ENCODE measurements at regions not wholly inside any gene's neighbourhood (a gene's known extent, or its start where the extent isn't known, plus 50 kb on each side); places are given as distances from the start of the nearest gene placed in this dataset.
"Not testable (repeated sequence)": the region's sequence is repeated elsewhere in the genome, so short reads cannot be mapped to it uniquely, and the experiment has no call there.

- TF ChIP-seq CTCF (IDR thresholded peaks at IDR 0.05): no peak
- H3K4me3 Mint-ChIP-seq: no peak overlapping the region
- DNase-seq: no peak
- no peaks in the 10 kb centered on the region for H3K36me3 Mint-ChIP-seq (ENCODE audit: low read depth)
- H3K9me3 Mint-ChIP-seq: no peaks in the 10 kb centered on the region
- no peaks in the 10 kb centered on the region for H3K4me1 Mint-ChIP-seq
- no peak overlapping the region for H3K27ac Mint-ChIP-seq
- no peaks in the 10 kb centered on the region for H3K27me3 Mint-ChIP-seq (ENCODE audit: low read depth, poor library complexity)
These were observed 427.1 kb upstream of the CNTNAP5 start for GRCh38 chr2:123597988-123598387.

GRCh38 chr2:123606631-123607030, 418.5 kb upstream of the CNTNAP5 start:
- Mint-ChIP-seq H3K27ac (no peak overlapping the region), H3K9me3 (no peaks in the 10 kb centered on the region), H3K27me3 (ENCODE audit: low read depth, poor library complexity) (no peaks in the 10 kb centered on the region), H3K4me3 (no peak overlapping the region), H3K36me3 (ENCODE audit: low read depth) (no peaks in the 10 kb centered on the region), H3K4me1 (no peaks in the 10 kb centered on the region)
- no peak for TF ChIP-seq CTCF (IDR thresholded peaks at IDR 0.05)
- DNase-seq: no peak

GRCh38 chr2:123609077-123609476, 416.0 kb upstream of the CNTNAP5 start:
- Mint-ChIP-seq H3K27me3 (ENCODE audit: low read depth, poor library complexity) (peaks cover 3% of the 10 kb centered on the region), H3K4me3 (no peak overlapping the region), H3K27ac (no peak overlapping the region), H3K4me1 (no peaks in the 10 kb centered on the region), H3K36me3 (ENCODE audit: low read depth) (no peaks in the 10 kb centered on the region), H3K9me3 (peaks cover 4% of the 10 kb centered on the region)
- no peak for TF ChIP-seq CTCF (IDR thresholded peaks at IDR 0.05)
- DNase-seq: no peak

- no peak for TF ChIP-seq CTCF (IDR thresholded peaks at IDR 0.05)
- Mint-ChIP-seq H3K27me3 (ENCODE audit: low read depth, poor library complexity) (peaks cover 3% of the 10 kb centered on the region), H3K36me3 (ENCODE audit: low read depth) (no peaks in the 10 kb centered on the region), H3K4me3 (no peak overlapping the region), H3K4me1 (no peaks in the 10 kb centered on the region), H3K27ac (no peak overlapping the region), H3K9me3 (peaks cover 30% of the 10 kb centered on the region)
- DNase-seq: no peak
These were observed 410.5 kb upstream of the CNTNAP5 start for GRCh38 chr2:123614596-123614995.

GRCh38 chr2:123618642-123619041, 406.4 kb upstream of the CNTNAP5 start:
- H3K4me3 Mint-ChIP-seq; H3K27me3 Mint-ChIP-seq (ENCODE audit: low read depth, poor library complexity); DNase-seq; H3K27ac Mint-ChIP-seq; H3K36me3 Mint-ChIP-seq (ENCODE audit: low read depth); H3K4me1 Mint-ChIP-seq: not testable (repeated sequence)
- peaks cover 25% of the 10 kb centered on the region for H3K9me3 Mint-ChIP-seq

GRCh38 chr2:123624816-123625215, 400.3 kb upstream of the CNTNAP5 start:
- no peak for TF ChIP-seq CTCF (IDR thresholded peaks at IDR 0.05)
- H3K27me3 Mint-ChIP-seq (ENCODE audit: low read depth, poor library complexity): peaks cover 7% of the 10 kb centered on the region
- H3K27ac Mint-ChIP-seq: no peak overlapping the region

More at GRCh38 chr2:123624816-123625215, 400.3 kb upstream of the CNTNAP5 start:
- H3K36me3 Mint-ChIP-seq (ENCODE audit: low read depth): no peaks in the 10 kb centered on the region
- peaks cover 7% of the 10 kb centered on the region for H3K9me3 Mint-ChIP-seq
- no peak for DNase-seq
- no peaks in the 10 kb centered on the region for H3K4me1 Mint-ChIP-seq
- H3K4me3 Mint-ChIP-seq: no peak overlapping the region

All from nephron progenitor cell (in vitro differentiated cells).